Dendritic cell treated with granulocyte-macrophage colony-stimulating factor and Interleukin-4, amounts not matched to agents 40 ng/mL and 50 ng/mL, for 4 days (primary cell): ENCODE measurements at regions not wholly inside any gene's neighbourhood (a gene's known extent, or its start where the extent isn't known, plus 50 kb on each side); places are given as distances from the start of the nearest gene placed in this dataset.
"Not testable (repeated sequence)": the region's sequence is repeated elsewhere in the genome, so short reads cannot be mapped to it uniquely, and the experiment has no call there.

Source experiments
- H3K27ac Mint-ChIP-seq: one replicate; pipeline ENCODE4 v1.8.0; 2022; ENCODE audit warnings: mild to moderate bottlenecking, mixed read lengths
- H3K27me3 Mint-ChIP-seq: one replicate; pipeline ENCODE4 v1.8.0; 2022; ENCODE audit warnings: mild to moderate bottlenecking, mixed read lengths
- H3K36me3 Mint-ChIP-seq: one replicate; pipeline ENCODE4 v1.8.0; 2022; ENCODE audit warnings: low read depth, mixed read lengths
- H3K4me1 Mint-ChIP-seq: one replicate; pipeline ENCODE4 v1.8.0; 2022; ENCODE audit warnings: low read depth, mixed read lengths
- H3K4me3 Mint-ChIP-seq: one replicate; pipeline ENCODE4 v1.8.0; 2022; ENCODE audit warnings: mild to moderate bottlenecking, moderate library complexity, mixed read lengths
- H3K9me3 Mint-ChIP-seq: one replicate; pipeline ENCODE4 v1.8.0; 2022; ENCODE audit warnings: mixed read lengths
- intact Hi-C: fragments of 100-400 bp; cut with micrococcal nuclease; formaldehyde crosslinking; loops from one replicate; pipeline ENCODE4 v1.15.0; 2022

- Mint-ChIP-seq H3K4me3 (no peak overlapping the region), H3K36me3 (no peaks in the 10 kb centered on the region), H3K27me3 (peaks cover 81% of the 10 kb centered on the region), H3K9me3 (no peaks in the 10 kb centered on the region), H3K4me1 (no peaks in the 10 kb centered on the region), H3K27ac (no peak overlapping the region)
- intact Hi-C loops = no loop called here
Observed at GRCh38 chr1:217135569-217135915, 412.3 kb upstream of the ESRRG start.

- no peak overlapping the region for H3K4me3 Mint-ChIP-seq
Observed at GRCh38 chr1:217134857-217135568, 411.8 kb upstream of the ESRRG start.

GRCh38 chr1:217133958-217134856 lies 411.0 kb upstream of the ESRRG start:
- no peak overlapping the region for H3K27ac Mint-ChIP-seq
- H3K27me3 Mint-ChIP-seq = peaks cover 73% of the 10 kb centered on the region
- no peak overlapping the region for H3K4me3 Mint-ChIP-seq
- H3K4me1 Mint-ChIP-seq = no peaks in the 10 kb centered on the region
- no peaks in the 10 kb centered on the region for H3K9me3 Mint-ChIP-seq
- intact Hi-C loops = no loop called here
- no peaks in the 10 kb centered on the region for H3K36me3 Mint-ChIP-seq

More at GRCh38 chr1:217134857-217135568, 411.8 kb upstream of the ESRRG start:
- intact Hi-C loops = no loop called here
- Mint-ChIP-seq H3K36me3 (no peaks in the 10 kb centered on the region), H3K9me3 (no peaks in the 10 kb centered on the region), H3K4me1 (no peaks in the 10 kb centered on the region), H3K27ac (no peak overlapping the region), H3K27me3 (peaks cover 79% of the 10 kb centered on the region)

- Mint-ChIP-seq H3K27ac (no peak overlapping the region), H3K27me3 (peaks cover 62% of the 10 kb centered on the region), H3K4me3 (no peak overlapping the region), H3K9me3 (no peaks in the 10 kb centered on the region), H3K4me1 (no peaks in the 10 kb centered on the region), H3K36me3 (no peaks in the 10 kb centered on the region)
- intact Hi-C loops = no loop called here
Observed at GRCh38 chr1:217133092-217133491, 409.9 kb upstream of the ESRRG start.

GRCh38 chr1:217123340-217123739 lies 400.1 kb upstream of the ESRRG start:
- intact Hi-C loops, H3K36me3 Mint-ChIP-seq, H3K27me3 Mint-ChIP-seq, H3K9me3 Mint-ChIP-seq, H3K4me1 Mint-ChIP-seq, H3K4me3 Mint-ChIP-seq, H3K27ac Mint-ChIP-seq: not testable (repeated sequence)

GRCh38 chr1:217117973-217118465 lies 394.8 kb upstream of the ESRRG start:
- no peak overlapping the region for H3K4me3 Mint-ChIP-seq
- H3K27me3 Mint-ChIP-seq = no peaks in the 10 kb centered on the region
- H3K4me1 Mint-ChIP-seq = no peaks in the 10 kb centered on the region
- peaks cover 9% of the 10 kb centered on the region for H3K9me3 Mint-ChIP-seq
- intact Hi-C loops = no loop called here
- H3K36me3 Mint-ChIP-seq = no peaks in the 10 kb centered on the region
- H3K27ac Mint-ChIP-seq = no peak overlapping the region

GRCh38 chr1:217115404-217116380 lies 392.5 kb upstream of the ESRRG start:
- H3K27ac Mint-ChIP-seq = no peak overlapping the region
- no peaks in the 10 kb centered on the region for H3K36me3 Mint-ChIP-seq
- no peaks in the 10 kb centered on the region for H3K4me1 Mint-ChIP-seq
- intact Hi-C loops = no loop called here
- no peaks in the 10 kb centered on the region for H3K27me3 Mint-ChIP-seq
- no peak overlapping the region for H3K4me3 Mint-ChIP-seq
- H3K9me3 Mint-ChIP-seq = no peaks in the 10 kb centered on the region

- no peaks in the 10 kb centered on the region for H3K9me3 Mint-ChIP-seq
- H3K4me1 Mint-ChIP-seq = no peaks in the 10 kb centered on the region
- H3K4me3 Mint-ChIP-seq = no peak overlapping the region
- intact Hi-C loops = no loop called here
- no peaks in the 10 kb centered on the region for H3K36me3 Mint-ChIP-seq
- no peak overlapping the region for H3K27ac Mint-ChIP-seq
- no peaks in the 10 kb centered on the region for H3K27me3 Mint-ChIP-seq
Observed at GRCh38 chr1:217109928-217110327, 386.7 kb upstream of the ESRRG start.

GRCh38 chr1:217106231-217106901 lies 383.1 kb upstream of the ESRRG start:
- H3K9me3 Mint-ChIP-seq = no peaks in the 10 kb centered on the region
- H3K4me1 Mint-ChIP-seq = no peaks in the 10 kb centered on the region
- no peaks in the 10 kb centered on the region for H3K27me3 Mint-ChIP-seq
- H3K36me3 Mint-ChIP-seq = no peaks in the 10 kb centered on the region
- intact Hi-C loops = no loop called here
- H3K27ac Mint-ChIP-seq = no peak overlapping the region
- no peak overlapping the region for H3K4me3 Mint-ChIP-seq

- no peak overlapping the region for H3K27ac Mint-ChIP-seq
Observed at GRCh38 chr1:217105437-217105836, 382.2 kb upstream of the ESRRG start.

GRCh38 chr1:217097819-217098218 lies 374.6 kb upstream of the ESRRG start:
- Mint-ChIP-seq H3K4me3 (no peak overlapping the region), H3K4me1 (no peaks in the 10 kb centered on the region), H3K27ac (no peak overlapping the region), H3K36me3 (no peaks in the 10 kb centered on the region), H3K9me3 (no peaks in the 10 kb centered on the region), H3K27me3 (no peaks in the 10 kb centered on the region)
- intact Hi-C loops = no loop called here

More at GRCh38 chr1:217105437-217105836, 382.2 kb upstream of the ESRRG start:
- no peaks in the 10 kb centered on the region for H3K36me3 Mint-ChIP-seq
- no peaks in the 10 kb centered on the region for H3K4me1 Mint-ChIP-seq
- H3K4me3 Mint-ChIP-seq = no peak overlapping the region
- no peaks in the 10 kb centered on the region for H3K27me3 Mint-ChIP-seq
- H3K9me3 Mint-ChIP-seq = no peaks in the 10 kb centered on the region
- intact Hi-C loops = no loop called here

- H3K27ac Mint-ChIP-seq = no peak overlapping the region
- no peaks in the 10 kb centered on the region for H3K9me3 Mint-ChIP-seq
- intact Hi-C loops = no loop called here
- no peak overlapping the region for H3K4me3 Mint-ChIP-seq
- no peaks in the 10 kb centered on the region for H3K36me3 Mint-ChIP-seq
- H3K27me3 Mint-ChIP-seq = no peaks in the 10 kb centered on the region
- no peaks in the 10 kb centered on the region for H3K4me1 Mint-ChIP-seq
Observed at GRCh38 chr1:217096200-217096599, 373.0 kb upstream of the ESRRG start.

- Mint-ChIP-seq H3K4me3 (no peak overlapping the region), H3K9me3 (no peaks in the 10 kb centered on the region), H3K27me3 (peaks cover 5% of the 10 kb centered on the region), H3K4me1 (no peaks in the 10 kb centered on the region), H3K36me3 (no peaks in the 10 kb centered on the region), H3K27ac (no peak overlapping the region)
- intact Hi-C loops = no loop called here
Observed at GRCh38 chr1:217095050-217095622, 371.9 kb upstream of the ESRRG start.
